Astrocyte (in vitro differentiated cells and primary cell): ENCODE measurements at regions not wholly inside any gene's neighbourhood (a gene's known extent, or its start where the extent isn't known, plus 50 kb on each side); places are given as distances from the start of the nearest gene placed in this dataset.

ENCODE experiments used
- DNase-seq: peaks from one replicate; pipeline ENCODE4 v3.0.0-alpha.2; 2010; ENCODE audit warnings: low read depth
- FAIRE-seq: peaks from 2 replicates; lab custom pipeline; 2011; peaks lifted over from hg19 to GRCh38; lab: Jason Lieb, UNC
- H2AFZ ChIP-seq: 2 replicates; pipeline ENCODE4 v1.6.0; 2012; ENCODE audit warnings: low read depth, low read length, inconsistent platforms
- H3K27ac ChIP-seq: 2 replicates; pipeline ENCODE4 v1.5.1; 2011; ENCODE audit warnings: low read depth, low read length, inconsistent platforms
- H3K27me3 ChIP-seq: 2 replicates; pipeline ENCODE4 v1.6.0; 2011; ENCODE audit warnings: low read length, inconsistent platforms; ENCODE audit not compliant: insufficient read depth
- H3K36me3 ChIP-seq: 2 replicates; pipeline ENCODE4 v1.5.1; 2011; ENCODE audit warnings: low read length, inconsistent platforms; ENCODE audit not compliant: insufficient read depth
- H3K4me1 ChIP-seq: 2 replicates; pipeline ENCODE4 v1.5.1; 2011; ENCODE audit warnings: low read length, inconsistent platforms; ENCODE audit not compliant: insufficient read depth
- H3K4me2 ChIP-seq: 2 replicates; pipeline ENCODE4 v1.6.0; 2012; ENCODE audit warnings: low read length, inconsistent platforms
- H3K4me3 ChIP-seq: 2 replicates; pipeline ENCODE4 v1.5.1; 2011; ENCODE audit warnings: low read depth, mild to moderate bottlenecking, low read length, inconsistent platforms; ENCODE audit not compliant: insufficient read depth
- H3K79me2 ChIP-seq: 2 replicates; pipeline ENCODE4 v1.6.0; 2012; ENCODE audit warnings: mild to moderate bottlenecking, low read length, inconsistent platforms; ENCODE audit not compliant: insufficient read depth
- H3K9ac ChIP-seq: 2 replicates; pipeline ENCODE4 v1.6.0; 2012; ENCODE audit warnings: mild to moderate bottlenecking, low read length, inconsistent platforms
- H3K9me3 ChIP-seq: 2 replicates; pipeline ENCODE4 v1.5.1; 2012; ENCODE audit warnings: low read depth, mild to moderate bottlenecking, low read length, inconsistent platforms; ENCODE audit not compliant: insufficient read depth
- H4K20me1 ChIP-seq: 2 replicates; pipeline ENCODE4 v1.6.0; 2012; ENCODE audit warnings: low read length, inconsistent platforms; ENCODE audit not compliant: insufficient read depth
- H3K27ac Mint-ChIP-seq: one replicate; pipeline ENCODE4 v1.8.0; 2021; ENCODE audit warnings: mild to moderate bottlenecking, mixed read lengths; ENCODE audit not compliant: unreplicated experiment
- H3K27me3 Mint-ChIP-seq: one replicate; pipeline ENCODE4 v1.8.0; 2021; ENCODE audit warnings: low read depth, mixed read lengths; ENCODE audit not compliant: unreplicated experiment
- H3K36me3 Mint-ChIP-seq: one replicate; pipeline ENCODE4 v1.8.0; 2021; ENCODE audit warnings: low read depth, mixed read lengths; ENCODE audit not compliant: unreplicated experiment
- H3K4me1 Mint-ChIP-seq: one replicate; pipeline ENCODE4 v1.8.0; 2021; ENCODE audit warnings: low read depth, mixed read lengths; ENCODE audit not compliant: unreplicated experiment
- H3K4me3 Mint-ChIP-seq: one replicate; pipeline ENCODE4 v1.8.0; 2021; ENCODE audit warnings: mild to moderate bottlenecking, moderate library complexity, mixed read lengths; ENCODE audit not compliant: unreplicated experiment
- H3K9me3 Mint-ChIP-seq: one replicate; pipeline ENCODE4 v1.8.0; 2021; ENCODE audit warnings: mild to moderate bottlenecking, mixed read lengths; ENCODE audit not compliant: unreplicated experiment
- EZH2 ChIP-seq: IDR thresholded peaks from 2 replicates; pipeline ENCODE4 v1.6.1; 2012; ENCODE audit warnings: mild to moderate bottlenecking, low read length, inconsistent platforms; ENCODE audit not compliant: insufficient read depth
- TF ChIP-seq, protein P1 (sequence below): IDR thresholded peaks from 2 replicates; pipeline ENCODE4 v1.5.1; 2011; ENCODE audit warnings: low read depth, mild to moderate bottlenecking, inconsistent platforms, low read length, moderate library complexity; ENCODE audit not compliant: insufficient read depth

DNA sequence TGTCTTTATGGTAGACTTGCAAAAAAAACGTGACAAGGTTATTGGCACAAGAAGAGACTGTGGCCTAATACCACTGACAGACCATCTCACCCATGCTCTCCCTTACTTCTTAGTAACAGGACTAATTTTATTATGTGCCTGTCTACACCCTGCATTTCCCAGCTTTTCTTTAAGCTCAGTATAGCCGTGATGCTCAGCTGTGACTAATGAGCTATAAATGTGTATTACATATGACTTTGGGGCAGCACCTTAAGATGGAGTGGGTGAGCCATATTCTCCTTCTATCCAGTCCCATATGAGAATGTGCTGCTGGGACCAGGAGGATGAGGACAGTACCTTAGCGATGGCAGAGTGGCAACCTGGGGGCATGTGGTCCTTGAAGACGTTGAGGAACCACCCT is 293.5 kb downstream of the RNF144A start:
- Histone ChIP-seq H3K36me3 (no peaks in the 10 kb centered on the region), H3K27ac (no peak overlapping the region), H3K4me1 (peaks cover 8% of the 10 kb centered on the region), H2AFZ (no peak overlapping the region), H3K27me3 (no peaks in the 10 kb centered on the region), H3K4me3 (no peak overlapping the region), H3K4me2 (no peak overlapping the region), H3K9ac (no peak overlapping the region), H3K9me3 (no peaks in the 10 kb centered on the region), H3K79me2 (no peaks in the 10 kb centered on the region), H4K20me1 (no peaks in the 10 kb centered on the region)
- FAIRE-seq (no peak), DNase-seq (peak; percentile 34)
- H3K27me3 Mint-ChIP-seq: peaks cover 17% of the 10 kb centered on the region
- H3K9me3 Mint-ChIP-seq: no peaks in the 10 kb centered on the region
- no peaks in the 10 kb centered on the region for H3K36me3 Mint-ChIP-seq
- TF ChIP-seq, protein P1, sequence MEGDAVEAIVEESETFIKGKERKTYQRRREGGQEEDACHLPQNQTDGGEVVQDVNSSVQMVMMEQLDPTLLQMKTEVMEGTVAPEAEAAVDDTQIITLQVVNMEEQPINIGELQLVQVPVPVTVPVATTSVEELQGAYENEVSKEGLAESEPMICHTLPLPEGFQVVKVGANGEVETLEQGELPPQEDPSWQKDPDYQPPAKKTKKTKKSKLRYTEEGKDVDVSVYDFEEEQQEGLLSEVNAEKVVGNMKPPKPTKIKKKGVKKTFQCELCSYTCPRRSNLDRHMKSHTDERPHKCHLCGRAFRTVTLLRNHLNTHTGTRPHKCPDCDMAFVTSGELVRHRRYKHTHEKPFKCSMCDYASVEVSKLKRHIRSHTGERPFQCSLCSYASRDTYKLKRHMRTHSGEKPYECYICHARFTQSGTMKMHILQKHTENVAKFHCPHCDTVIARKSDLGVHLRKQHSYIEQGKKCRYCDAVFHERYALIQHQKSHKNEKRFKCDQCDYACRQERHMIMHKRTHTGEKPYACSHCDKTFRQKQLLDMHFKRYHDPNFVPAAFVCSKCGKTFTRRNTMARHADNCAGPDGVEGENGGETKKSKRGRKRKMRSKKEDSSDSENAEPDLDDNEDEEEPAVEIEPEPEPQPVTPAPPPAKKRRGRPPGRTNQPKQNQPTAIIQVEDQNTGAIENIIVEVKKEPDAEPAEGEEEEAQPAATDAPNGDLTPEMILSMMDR: no peak
- H3K4me3 Mint-ChIP-seq: no peak overlapping the region
- H3K27ac Mint-ChIP-seq: peak overlapping the region; percentile 66
- H3K4me1 Mint-ChIP-seq: peaks cover 18% of the 10 kb centered on the region

GRCh38 chr2:7225848-7226247 is 308.6 kb downstream of the RNF144A start:
- DNase-seq (no peak), FAIRE-seq (no peak)
- H3K27me3 ChIP-seq: no peaks in the 10 kb centered on the region
- TF ChIP-seq EZH2: no peak
- TF ChIP-seq, protein P1: no peak
- no peak overlapping the region for H3K4me2 ChIP-seq
- Mint-ChIP-seq H3K4me3 (no peak overlapping the region), H3K36me3 (no peaks in the 10 kb centered on the region), H3K27ac (no peak overlapping the region), H3K9me3 (no peaks in the 10 kb centered on the region), H3K4me1 (no peaks in the 10 kb centered on the region), H3K27me3 (no peaks in the 10 kb centered on the region)
- no peak overlapping the region for H3K27ac ChIP-seq
- no peaks in the 10 kb centered on the region for H3K79me2 ChIP-seq
- H3K9me3 ChIP-seq: no peaks in the 10 kb centered on the region
- H2AFZ ChIP-seq: no peak overlapping the region
- no peak overlapping the region for H3K9ac ChIP-seq
- H3K4me1 ChIP-seq: no peaks in the 10 kb centered on the region
- no peaks in the 10 kb centered on the region for H3K36me3 ChIP-seq
- H4K20me1 ChIP-seq: no peaks in the 10 kb centered on the region
- no peak overlapping the region for H3K4me3 ChIP-seq

DNA sequence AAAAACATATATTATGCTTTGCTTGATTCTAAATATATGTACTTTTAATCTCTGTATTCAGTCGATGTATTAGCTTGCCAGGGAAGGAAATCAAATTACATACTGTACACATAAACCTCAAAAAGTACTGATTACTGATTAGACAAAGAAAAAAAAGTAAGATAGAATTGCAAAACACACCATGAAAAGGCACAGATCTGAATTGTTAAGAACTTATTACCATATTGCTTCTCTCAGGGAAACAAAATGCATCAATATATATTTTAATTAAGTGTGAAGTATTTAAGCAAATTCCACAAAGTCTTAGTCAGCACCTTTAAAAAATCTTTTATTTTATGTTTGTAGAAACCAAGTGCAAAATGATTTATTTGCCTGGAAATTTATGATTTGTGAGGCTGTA is 309.3 kb downstream of the RNF144A start:
- no peaks in the 10 kb centered on the region for H3K27me3 ChIP-seq
- Mint-ChIP-seq H3K27me3 (no peaks in the 10 kb centered on the region), H3K27ac (no peak overlapping the region), H3K36me3 (no peaks in the 10 kb centered on the region), H3K4me1 (no peaks in the 10 kb centered on the region), H3K9me3 (no peaks in the 10 kb centered on the region), H3K4me3 (no peak overlapping the region)
- H3K4me2 ChIP-seq: no peak overlapping the region
- no peak overlapping the region for H2AFZ ChIP-seq
- no peaks in the 10 kb centered on the region for H3K36me3 ChIP-seq
- H3K9me3 ChIP-seq: no peaks in the 10 kb centered on the region
- DNase-seq (no peak), FAIRE-seq (no peak)
- H3K9ac ChIP-seq: no peak overlapping the region
- no peaks in the 10 kb centered on the region for H3K4me1 ChIP-seq
- H4K20me1 ChIP-seq: no peaks in the 10 kb centered on the region
- no peak overlapping the region for H3K27ac ChIP-seq
- no peaks in the 10 kb centered on the region for H3K79me2 ChIP-seq
- TF ChIP-seq, protein P1: no peak
- no peak for TF ChIP-seq EZH2
- H3K4me3 ChIP-seq: no peak overlapping the region
